ENCODE measurements at regions not wholly inside any gene's neighbourhood (a gene's known extent, or its start where the extent isn't known, plus 50 kb on each side); places are given as distances from the start of the nearest gene placed in this dataset.

DNA sequence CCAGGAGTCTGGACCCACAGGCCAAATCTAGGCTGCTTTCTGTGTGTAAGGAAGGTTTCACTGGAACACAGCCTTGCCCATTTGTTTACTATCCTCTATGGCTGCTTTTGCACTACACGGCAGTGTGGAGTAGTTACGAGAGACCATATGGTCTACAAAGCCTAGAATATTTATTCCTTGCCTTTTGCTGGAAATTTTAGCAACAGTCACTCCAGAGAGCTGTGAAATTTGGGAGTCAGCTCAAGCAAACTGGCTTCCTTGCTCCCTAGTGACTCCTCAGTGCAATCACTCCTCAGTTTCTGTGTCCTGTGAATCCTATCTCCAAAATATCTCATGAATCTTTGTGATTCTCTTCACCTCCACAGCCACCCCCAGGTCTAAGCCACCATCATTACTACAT lies 99.0 kb upstream of the CPEB2 start:
- TF ChIP-seq, protein P1, sequence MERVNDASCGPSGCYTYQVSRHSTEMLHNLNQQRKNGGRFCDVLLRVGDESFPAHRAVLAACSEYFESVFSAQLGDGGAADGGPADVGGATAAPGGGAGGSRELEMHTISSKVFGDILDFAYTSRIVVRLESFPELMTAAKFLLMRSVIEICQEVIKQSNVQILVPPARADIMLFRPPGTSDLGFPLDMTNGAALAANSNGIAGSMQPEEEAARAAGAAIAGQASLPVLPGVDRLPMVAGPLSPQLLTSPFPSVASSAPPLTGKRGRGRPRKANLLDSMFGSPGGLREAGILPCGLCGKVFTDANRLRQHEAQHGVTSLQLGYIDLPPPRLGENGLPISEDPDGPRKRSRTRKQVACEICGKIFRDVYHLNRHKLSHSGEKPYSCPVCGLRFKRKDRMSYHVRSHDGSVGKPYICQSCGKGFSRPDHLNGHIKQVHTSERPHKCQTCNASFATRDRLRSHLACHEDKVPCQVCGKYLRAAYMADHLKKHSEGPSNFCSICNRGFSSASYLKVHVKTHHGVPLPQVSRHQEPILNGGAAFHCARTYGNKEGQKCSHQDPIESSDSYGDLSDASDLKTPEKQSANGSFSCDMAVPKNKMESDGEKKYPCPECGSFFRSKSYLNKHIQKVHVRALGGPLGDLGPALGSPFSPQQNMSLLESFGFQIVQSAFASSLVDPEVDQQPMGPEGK (tag by site-specific recombination; IDR thresholded peaks at IDR 0.05) = no peak
- no peak for TF ChIP-seq ZNF335 (tag by site-specific recombination; conservative IDR thresholded peaks at IDR 0.05)
- TF ChIP-seq SP2 (tag by site-specific recombination; IDR thresholded peaks at IDR 0.05) = no peak
- TF ChIP-seq ZNF37A (tag by site-specific recombination; IDR thresholded peaks at IDR 0.05) = no peak
- TF ChIP-seq, protein P2, sequence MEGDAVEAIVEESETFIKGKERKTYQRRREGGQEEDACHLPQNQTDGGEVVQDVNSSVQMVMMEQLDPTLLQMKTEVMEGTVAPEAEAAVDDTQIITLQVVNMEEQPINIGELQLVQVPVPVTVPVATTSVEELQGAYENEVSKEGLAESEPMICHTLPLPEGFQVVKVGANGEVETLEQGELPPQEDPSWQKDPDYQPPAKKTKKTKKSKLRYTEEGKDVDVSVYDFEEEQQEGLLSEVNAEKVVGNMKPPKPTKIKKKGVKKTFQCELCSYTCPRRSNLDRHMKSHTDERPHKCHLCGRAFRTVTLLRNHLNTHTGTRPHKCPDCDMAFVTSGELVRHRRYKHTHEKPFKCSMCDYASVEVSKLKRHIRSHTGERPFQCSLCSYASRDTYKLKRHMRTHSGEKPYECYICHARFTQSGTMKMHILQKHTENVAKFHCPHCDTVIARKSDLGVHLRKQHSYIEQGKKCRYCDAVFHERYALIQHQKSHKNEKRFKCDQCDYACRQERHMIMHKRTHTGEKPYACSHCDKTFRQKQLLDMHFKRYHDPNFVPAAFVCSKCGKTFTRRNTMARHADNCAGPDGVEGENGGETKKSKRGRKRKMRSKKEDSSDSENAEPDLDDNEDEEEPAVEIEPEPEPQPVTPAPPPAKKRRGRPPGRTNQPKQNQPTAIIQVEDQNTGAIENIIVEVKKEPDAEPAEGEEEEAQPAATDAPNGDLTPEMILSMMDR (tag by site-specific recombination; IDR thresholded peaks at IDR 0.05) = no peak
- no peak for TF ChIP-seq ZNF121 (tag by site-specific recombination; IDR thresholded peaks at IDR 0.05)
- TF ChIP-seq, protein P3, sequence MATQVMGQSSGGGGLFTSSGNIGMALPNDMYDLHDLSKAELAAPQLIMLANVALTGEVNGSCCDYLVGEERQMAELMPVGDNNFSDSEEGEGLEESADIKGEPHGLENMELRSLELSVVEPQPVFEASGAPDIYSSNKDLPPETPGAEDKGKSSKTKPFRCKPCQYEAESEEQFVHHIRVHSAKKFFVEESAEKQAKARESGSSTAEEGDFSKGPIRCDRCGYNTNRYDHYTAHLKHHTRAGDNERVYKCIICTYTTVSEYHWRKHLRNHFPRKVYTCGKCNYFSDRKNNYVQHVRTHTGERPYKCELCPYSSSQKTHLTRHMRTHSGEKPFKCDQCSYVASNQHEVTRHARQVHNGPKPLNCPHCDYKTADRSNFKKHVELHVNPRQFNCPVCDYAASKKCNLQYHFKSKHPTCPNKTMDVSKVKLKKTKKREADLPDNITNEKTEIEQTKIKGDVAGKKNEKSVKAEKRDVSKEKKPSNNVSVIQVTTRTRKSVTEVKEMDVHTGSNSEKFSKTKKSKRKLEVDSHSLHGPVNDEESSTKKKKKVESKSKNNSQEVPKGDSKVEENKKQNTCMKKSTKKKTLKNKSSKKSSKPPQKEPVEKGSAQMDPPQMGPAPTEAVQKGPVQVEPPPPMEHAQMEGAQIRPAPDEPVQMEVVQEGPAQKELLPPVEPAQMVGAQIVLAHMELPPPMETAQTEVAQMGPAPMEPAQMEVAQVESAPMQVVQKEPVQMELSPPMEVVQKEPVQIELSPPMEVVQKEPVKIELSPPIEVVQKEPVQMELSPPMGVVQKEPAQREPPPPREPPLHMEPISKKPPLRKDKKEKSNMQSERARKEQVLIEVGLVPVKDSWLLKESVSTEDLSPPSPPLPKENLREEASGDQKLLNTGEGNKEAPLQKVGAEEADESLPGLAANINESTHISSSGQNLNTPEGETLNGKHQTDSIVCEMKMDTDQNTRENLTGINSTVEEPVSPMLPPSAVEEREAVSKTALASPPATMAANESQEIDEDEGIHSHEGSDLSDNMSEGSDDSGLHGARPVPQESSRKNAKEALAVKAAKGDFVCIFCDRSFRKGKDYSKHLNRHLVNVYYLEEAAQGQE (tag by site-specific recombination; IDR thresholded peaks at IDR 0.05) = no peak

Data from HEK293 (cell line).